ENCODE measurements at regions not wholly inside any gene's neighbourhood (a gene's known extent, or its start where the extent isn't known, plus 50 kb on each side); places are given as distances from the start of the nearest gene placed in this dataset.

- no peaks in the 10 kb centered on the region for H3K27me3 ChIP-seq (replicated peaks in 1 of 4; ENCODE audit: control extremely low read depth in 1 of 4, control insufficient read depth in 3 of 4, insufficient read depth in 4 of 4, low read length in 3 of 4)
- H3K36me3 ChIP-seq (replicated peaks in 1 of 2; ENCODE audit: control extremely low read depth in 1 of 2, control insufficient read depth in 1 of 2, extremely low read depth in 1 of 2, insufficient read depth in 2 of 2, low read length in 1 of 2) = no peaks in the 10 kb centered on the region
- ChIA-PET POLR2A (no interaction called here), CTCF (no interaction called here)
- H3K9me3 Mint-ChIP-seq (ENCODE audit: insufficient read depth) = no peaks in the 10 kb centered on the region
- no peaks in the 10 kb centered on the region for H3K4me1 ChIP-seq (ENCODE audit: control insufficient read depth in 2 of 2, insufficient read depth in 2 of 2, low read length in 2 of 2)
- no peak overlapping the region for H2AFZ ChIP-seq (ENCODE audit: insufficient read depth, low read depth, low read length, poor library complexity, severe bottlenecking)
- DNase-seq (no peak), ATAC-seq (ENCODE audit: low read depth) (no peak)
- H3K9me3 ChIP-seq (ENCODE audit: control extremely low read depth in 1 of 3, control insufficient read depth in 2 of 3, insufficient read depth in 1 of 3, low read length in 2 of 3) = no peaks in the 10 kb centered on the region
- H3K4me2 ChIP-seq (replicated peaks; ENCODE audit: low read depth, low read length, poor library complexity, severe bottlenecking) = no peak overlapping the region
- no peak overlapping the region for H3K27ac ChIP-seq (ENCODE audit: low read length in 2 of 2)
- intact Hi-C loops (cut with micrococcal nuclease) = no loop called here
- no peaks in the 10 kb centered on the region for H3K79me2 ChIP-seq (ENCODE audit: control insufficient read depth, insufficient read depth, low read length)
- H3K4me3 Mint-ChIP-seq = no peak overlapping the region
- H3K27me3 Mint-ChIP-seq = peaks cover 10% of the 10 kb centered on the region
- no peaks in the 10 kb centered on the region for H3K4me1 Mint-ChIP-seq
- H3K4me3 ChIP-seq (ENCODE audit: control extremely low read depth in 1 of 5, extremely low read depth in 1 of 5, insufficient read depth in 1 of 5, low read depth in 2 of 5, low read length in 4 of 5) = no peak overlapping the region
- no peak overlapping the region for H3K9ac ChIP-seq (ENCODE audit: low read length)
- WGBS (ENCODE audit: insufficient coverage) = 67% methylated on average over 3 of the region's 3 CpGs
- no peak for TF ChIP-seq CTCF (IDR thresholded peaks at IDR 0.05)
- TF ChIP-seq EZH2 (IDR thresholded peaks at IDR 0.05; ENCODE audit: borderline replicate concordance, insufficient read depth, low read depth, low read length, poor library complexity, severe bottlenecking) = no peak
- H3K27ac Mint-ChIP-seq = no peak overlapping the region
- no peaks in the 10 kb centered on the region for H4K20me1 ChIP-seq (ENCODE audit: control insufficient read depth, insufficient read depth, low read length, poor library complexity, severe bottlenecking)
Observed at GRCh38 chr4:111681270-111681669, 464.0 kb upstream of the FAM241A start.

GRCh38 chr4:111681751-111682150 lies 463.5 kb upstream of the FAM241A start:
- no peak for ATAC-seq (ENCODE audit: low read depth)
- Histone ChIP-seq H3K27me3 (replicated peaks in 1 of 4; ENCODE audit: control extremely low read depth in 1 of 4, control insufficient read depth in 3 of 4, insufficient read depth in 4 of 4, low read length in 3 of 4) (no peaks in the 10 kb centered on the region), H3K27ac (ENCODE audit: low read length in 2 of 2) (no peak overlapping the region), H3K79me2 (ENCODE audit: control insufficient read depth, insufficient read depth, low read length) (no peaks in the 10 kb centered on the region), H3K9me3 (ENCODE audit: control extremely low read depth in 1 of 3, control insufficient read depth in 2 of 3, insufficient read depth in 1 of 3, low read length in 2 of 3) (no peaks in the 10 kb centered on the region), H3K36me3 (replicated peaks in 1 of 2; ENCODE audit: control extremely low read depth in 1 of 2, control insufficient read depth in 1 of 2, extremely low read depth in 1 of 2, insufficient read depth in 2 of 2, low read length in 1 of 2) (no peaks in the 10 kb centered on the region), H3K4me1 (ENCODE audit: control insufficient read depth in 2 of 2, insufficient read depth in 2 of 2, low read length in 2 of 2) (no peaks in the 10 kb centered on the region), H3K4me3 (ENCODE audit: control extremely low read depth in 1 of 5, extremely low read depth in 1 of 5, insufficient read depth in 1 of 5, low read depth in 2 of 5, low read length in 4 of 5) (no peak overlapping the region), H3K4me2 (replicated peaks; ENCODE audit: low read depth, low read length, poor library complexity, severe bottlenecking) (no peak overlapping the region), H2AFZ (ENCODE audit: insufficient read depth, low read depth, low read length, poor library complexity, severe bottlenecking) (no peak overlapping the region), H3K9ac (ENCODE audit: low read length) (no peak overlapping the region), H4K20me1 (ENCODE audit: control insufficient read depth, insufficient read depth, low read length, poor library complexity, severe bottlenecking) (no peaks in the 10 kb centered on the region)
- H3K4me3 Mint-ChIP-seq = no peak overlapping the region
- no peaks in the 10 kb centered on the region for H3K9me3 Mint-ChIP-seq (ENCODE audit: insufficient read depth)
- H3K27me3 Mint-ChIP-seq = peaks cover 10% of the 10 kb centered on the region
- TF ChIP-seq EZH2 (IDR thresholded peaks at IDR 0.05; ENCODE audit: borderline replicate concordance, insufficient read depth, low read depth, low read length, poor library complexity, severe bottlenecking) (no peak), CTCF (IDR thresholded peaks at IDR 0.05) (no peak)
- POLR2A ChIA-PET = no interaction called here
- no peaks in the 10 kb centered on the region for H3K4me1 Mint-ChIP-seq
- CTCF ChIA-PET = no interaction called here
- H3K27ac Mint-ChIP-seq = no peak overlapping the region
- 82% methylated on average over 5 of the region's 7 CpGs for WGBS (ENCODE audit: insufficient coverage)
- intact Hi-C loops (cut with micrococcal nuclease) = no loop called here
- DNase-seq = no peak

Measured in B cell (primary cell).